HG02885 (cell line): ENCODE measurements at regions not wholly inside any gene's neighbourhood (a gene's known extent, or its start where the extent isn't known, plus 50 kb on each side); places are given as distances from the start of the nearest gene placed in this dataset.
"Not testable (repeated sequence)": the region's sequence is repeated elsewhere in the genome, so short reads cannot be mapped to it uniquely, and the experiment has no call there.

Experiments used
- ATAC-seq: cut with Tn5 transposase; IDR thresholded peaks from one replicate; pipeline ENCODE4 v1.9.1; 2021; ENCODE audit warnings: mild to moderate bottlenecking; ENCODE audit not compliant: unreplicated experiment, poor library complexity

- no peak for ATAC-seq
Observed at GRCh38 chr13:54658771-54659170, 1630.2 kb downstream of the OLFM4 start.

GRCh38 chr13:54660277-54660676 is 1631.7 kb downstream of the OLFM4 start:
- ATAC-seq: no peak

- no peak for ATAC-seq
Observed at GRCh38 chr13:54676526-54677113, 1648.0 kb downstream of the OLFM4 start.

GRCh38 chr13:54682184-54682583 is 1653.6 kb downstream of the OLFM4 start:
- ATAC-seq: no peak

- no peak for ATAC-seq
Observed at GRCh38 chr13:54687173-54687572, 1658.6 kb downstream of the OLFM4 start.

GRCh38 chr13:54699831-54700230 is 1671.2 kb downstream of the OLFM4 start:
- no peak for ATAC-seq

GRCh38 chr13:54705738-54706137 is 1677.1 kb downstream of the OLFM4 start:
- ATAC-seq: no peak

- ATAC-seq: no peak
Observed at GRCh38 chr13:54706336-54706735, 1677.7 kb downstream of the OLFM4 start.

GRCh38 chr13:54709546-54709945 is 1680.9 kb downstream of the OLFM4 start:
- ATAC-seq: no peak

GRCh38 chr13:54733639-54734038 is 1705.0 kb downstream of the OLFM4 start:
- ATAC-seq: no peak

- ATAC-seq: not testable (repeated sequence)
Observed at GRCh38 chr13:54737211-54737610, 1708.6 kb downstream of the OLFM4 start.

- ATAC-seq: no peak
Observed at GRCh38 chr13:54742984-54743383, 1714.4 kb downstream of the OLFM4 start.

GRCh38 chr13:54744747-54745146 is 1716.1 kb downstream of the OLFM4 start:
- no peak for ATAC-seq

- no peak for ATAC-seq
Observed at GRCh38 chr13:54750521-54750920, 1721.9 kb downstream of the OLFM4 start.

- no peak for ATAC-seq
Observed at GRCh38 chr13:54758795-54759194, 1730.2 kb downstream of the OLFM4 start.

- no peak for ATAC-seq
Observed at GRCh38 chr13:54768214-54768613, 1739.6 kb downstream of the OLFM4 start.

- ATAC-seq: no peak
Observed at GRCh38 chr13:54775501-54776191, 1747.0 kb downstream of the OLFM4 start.

- ATAC-seq: no peak
Observed at GRCh38 chr13:54787754-54788153, 1759.1 kb downstream of the OLFM4 start.

- ATAC-seq: no peak
Observed at GRCh38 chr13:54799621-54800226, 1771.1 kb downstream of the OLFM4 start.

- no peak for ATAC-seq
Observed at GRCh38 chr13:54802226-54802625, 1773.6 kb downstream of the OLFM4 start.

GRCh38 chr13:54805743-54806142 is 1777.1 kb downstream of the OLFM4 start:
- ATAC-seq: no peak
